Caco-2 (cell line): ENCODE measurements at regions not wholly inside any gene's neighbourhood (a gene's known extent, or its start where the extent isn't known, plus 50 kb on each side); places are given as distances from the start of the nearest gene placed in this dataset.

ENCODE experiments used
- BruUV-seq: library from RNA; stranded (reverse); fragments of 400-500 nt; replicated peaks from 2 replicates; lab custom pipeline; 2021; lab: Mats Ljungman, UMichigan
- CTCF ChIA-PET: fragments of 300-600 bp; sonication (Branson Sonifier 250); formaldehyde crosslinking; loops from one replicate; lab custom pipeline; 2022; ENCODE audit warnings: antibody characterized with exemption; lab: Charles Lee
- POLR2A ChIA-PET: fragments of 300-600 bp; sonication (Branson Sonifier 250); formaldehyde crosslinking; loops from one replicate; lab custom pipeline; 2022; ENCODE audit warnings: antibody characterized with exemption; lab: Charles Lee
- DNase-seq, 2 experiments: peaks; one replicate each; pipeline versions ENCODE4 v3.0.0 to v3.0.0-alpha.2; 2020 to 2022
- H3K27me3 ChIP-seq: replicated peaks from 2 replicates; pipeline ENCODE4 v1.6.0; 2011; ENCODE audit warnings: low read length; ENCODE audit not compliant: control insufficient read depth, insufficient read depth
- H3K36me3 ChIP-seq: 2 replicates; pipeline ENCODE4 v1.5.1; 2011; ENCODE audit warnings: low read length; ENCODE audit not compliant: control insufficient read depth, insufficient read depth
- H3K4me1 ChIP-seq: fragments of 250-450 bp; sonication (Bioruptor Pico); 2 replicates; pipeline ENCODE4 v1.5.1; 2020; ENCODE audit warnings: mild to moderate bottlenecking
- H3K4me3 ChIP-seq: 2 replicates; pipeline ENCODE4 v1.5.1; 2011; ENCODE audit warnings: low read depth, mild to moderate bottlenecking, control low read depth, low read length
- H3K9me3 ChIP-seq: fragments of 250-450 bp; sonication (Bioruptor Pico); 2 replicates; pipeline ENCODE4 v1.5.1; 2020; ENCODE audit warnings: mild to moderate bottlenecking, moderate library complexity
- H3K27ac Mint-ChIP-seq: one replicate; pipeline ENCODE4 v1.8.0; 2022; ENCODE audit warnings: mixed read lengths; ENCODE audit not compliant: unreplicated experiment
- H3K27me3 Mint-ChIP-seq: one replicate; pipeline ENCODE4 v1.8.0; 2022; ENCODE audit warnings: mixed read lengths; ENCODE audit not compliant: insufficient read depth, unreplicated experiment
- H3K36me3 Mint-ChIP-seq: one replicate; pipeline ENCODE4 v1.8.0; 2022; ENCODE audit warnings: mild to moderate bottlenecking, mixed read lengths; ENCODE audit not compliant: insufficient read depth, unreplicated experiment
- H3K4me1 Mint-ChIP-seq: one replicate; pipeline ENCODE4 v1.8.0; 2022; ENCODE audit warnings: low read depth, mixed read lengths; ENCODE audit not compliant: unreplicated experiment
- H3K4me3 Mint-ChIP-seq: one replicate; pipeline ENCODE4 v1.8.0; 2022; ENCODE audit warnings: mild to moderate bottlenecking, moderate library complexity, mixed read lengths; ENCODE audit not compliant: unreplicated experiment
- H3K9me3 Mint-ChIP-seq: one replicate; pipeline ENCODE4 v1.8.0; 2022; ENCODE audit warnings: mixed read lengths; ENCODE audit not compliant: unreplicated experiment
- CTCF ChIP-seq, 2 experiments: fragments of 200-600 bp in 1 of 2; IDR thresholded peaks; 1 replicate in 1 of 2; 2 replicates in 1 of 2; pipeline versions ENCODE4 v1.5.1 to v1.8.0; 2011 to 2022; ENCODE audit warnings: antibody characterized with exemption in 1 of 2, control low read depth in 1 of 2, inconsistent platforms in 1 of 2, low read depth in 1 of 2, low read length in 1 of 2, mild to moderate bottlenecking in 1 of 2, moderate library complexity in 1 of 2; ENCODE audit not compliant: insufficient read depth in 1 of 2, severe bottlenecking in 1 of 2, unreplicated experiment in 1 of 2
- intact Hi-C: fragments of 100-400 bp; cut with micrococcal nuclease; formaldehyde crosslinking; loops from one replicate; pipeline ENCODE4 v1.10.0; 2022; ENCODE audit not compliant: unreplicated experiment

DNA sequence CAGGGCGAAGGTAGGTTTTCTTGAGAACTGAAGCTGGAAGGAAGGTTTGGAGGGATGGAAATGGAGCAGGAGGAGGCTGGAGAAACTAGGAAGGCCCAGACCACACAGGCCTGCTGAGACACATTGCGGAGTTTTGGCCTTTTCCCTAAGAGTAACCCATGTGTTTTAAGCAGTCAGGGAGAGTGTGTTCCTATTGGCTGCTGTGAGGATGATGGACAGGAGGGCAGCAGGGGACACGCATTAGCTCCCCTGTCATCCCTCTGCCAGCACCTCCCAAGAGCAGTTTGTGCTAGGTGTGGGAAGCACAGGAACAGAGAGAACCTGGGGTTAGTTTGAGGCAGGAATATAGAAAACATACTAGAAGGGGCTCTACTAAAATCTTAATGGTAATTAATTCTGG is 842.1 kb downstream of the TBC1D22A start:
- no peaks in the 10 kb centered on the region for H3K9me3 Mint-ChIP-seq

GRCh38 chr22:47602732-47603131 is 840.3 kb downstream of the TBC1D22A start:
- no peak overlapping the region for H3K4me3 Mint-ChIP-seq
- no peaks in the 10 kb centered on the region for H3K4me1 Mint-ChIP-seq
- intact Hi-C loops, result no loop called here
- no peak overlapping the region for H3K4me3 ChIP-seq
- H3K27ac Mint-ChIP-seq, result no peak overlapping the region
- peaks cover 21% of the 10 kb centered on the region for H3K27me3 Mint-ChIP-seq
- H3K9me3 Mint-ChIP-seq, result no peaks in the 10 kb centered on the region
- CTCF ChIA-PET, result no interaction called here
- H3K36me3 ChIP-seq, result no peaks in the 10 kb centered on the region
- TF ChIP-seq CTCF (IDR thresholded peaks at IDR 0.05; ENCODE audit: insufficient read depth in 1 of 2, low read depth in 1 of 2, low read length in 1 of 2, severe bottlenecking in 1 of 2, unreplicated experiment in 1 of 2), result no peak
- POLR2A ChIA-PET, result no interaction called here
- no TSS peak for BruUV-seq
- no peaks in the 10 kb centered on the region for H3K36me3 Mint-ChIP-seq
- H3K27me3 ChIP-seq, result no peaks in the 10 kb centered on the region
- no peaks in the 10 kb centered on the region for H3K4me1 ChIP-seq
- no peak for DNase-seq
- H3K9me3 ChIP-seq, result no peaks in the 10 kb centered on the region

More for the DNA sequence above, 842.1 kb downstream of the TBC1D22A start:
- intact Hi-C loops, result no loop called here
- Histone ChIP-seq H3K36me3 (no peaks in the 10 kb centered on the region), H3K27me3 (no peaks in the 10 kb centered on the region), H3K9me3 (no peaks in the 10 kb centered on the region), H3K4me3 (no peak overlapping the region), H3K4me1 (no peaks in the 10 kb centered on the region)
- peak in 1 of 2 experiments; percentile 1 for DNase-seq
- POLR2A ChIA-PET, result no interaction called here
- Mint-ChIP-seq H3K4me1 (no peaks in the 10 kb centered on the region), H3K4me3 (no peak overlapping the region), H3K36me3 (no peaks in the 10 kb centered on the region), H3K27me3 (peaks cover 24% of the 10 kb centered on the region), H3K27ac (no peak overlapping the region)
- no TSS peak for BruUV-seq
- CTCF ChIA-PET, result no interaction called here
- TF ChIP-seq CTCF (IDR thresholded peaks at IDR 0.05; ENCODE audit: insufficient read depth in 1 of 2, low read depth in 1 of 2, low read length in 1 of 2, severe bottlenecking in 1 of 2, unreplicated experiment in 1 of 2), result no peak

DNA sequence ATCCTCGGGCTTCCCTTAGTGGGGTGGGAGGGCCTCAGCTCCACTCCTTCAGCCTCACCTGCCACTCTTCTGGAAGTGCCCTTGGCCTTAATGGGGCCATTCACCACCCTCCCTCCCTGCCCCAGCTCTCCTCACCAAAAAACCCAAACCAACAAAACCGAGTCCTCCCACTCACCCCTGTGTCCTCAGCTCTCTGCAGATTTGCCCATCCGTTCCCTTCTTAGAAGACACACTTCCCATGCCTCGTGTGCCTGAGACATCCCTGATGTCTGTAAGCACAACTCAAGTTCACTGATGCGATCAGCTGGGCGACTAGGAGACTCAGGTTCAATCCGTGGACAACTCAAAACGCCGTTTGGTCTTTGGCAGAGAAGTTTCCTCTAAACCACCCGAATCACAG is 839.2 kb downstream of the TBC1D22A start:
- no peaks in the 10 kb centered on the region for H3K36me3 ChIP-seq
- TF ChIP-seq CTCF (IDR thresholded peaks at IDR 0.05; ENCODE audit: insufficient read depth in 1 of 2, low read depth in 1 of 2, low read length in 1 of 2, severe bottlenecking in 1 of 2, unreplicated experiment in 1 of 2), result no peak
- no peaks in the 10 kb centered on the region for H3K9me3 ChIP-seq
- intact Hi-C loops, result no loop called here
- no peaks in the 10 kb centered on the region for H3K27me3 ChIP-seq
- no TSS peak for BruUV-seq
- Mint-ChIP-seq H3K27ac (no peak overlapping the region), H3K9me3 (no peaks in the 10 kb centered on the region), H3K36me3 (no peaks in the 10 kb centered on the region), H3K4me1 (no peaks in the 10 kb centered on the region), H3K27me3 (peaks cover 21% of the 10 kb centered on the region), H3K4me3 (no peak overlapping the region)
- DNase-seq, result no peak
- peaks cover 6% of the 10 kb centered on the region for H3K4me1 ChIP-seq
- ChIA-PET POLR2A (no interaction called here), CTCF (no interaction called here)
- no peak overlapping the region for H3K4me3 ChIP-seq
